ENCODE measurements at regions not wholly inside any gene's neighbourhood (a gene's known extent, or its start where the extent isn't known, plus 50 kb on each side); places are given as distances from the start of the nearest gene placed in this dataset.

DNA sequence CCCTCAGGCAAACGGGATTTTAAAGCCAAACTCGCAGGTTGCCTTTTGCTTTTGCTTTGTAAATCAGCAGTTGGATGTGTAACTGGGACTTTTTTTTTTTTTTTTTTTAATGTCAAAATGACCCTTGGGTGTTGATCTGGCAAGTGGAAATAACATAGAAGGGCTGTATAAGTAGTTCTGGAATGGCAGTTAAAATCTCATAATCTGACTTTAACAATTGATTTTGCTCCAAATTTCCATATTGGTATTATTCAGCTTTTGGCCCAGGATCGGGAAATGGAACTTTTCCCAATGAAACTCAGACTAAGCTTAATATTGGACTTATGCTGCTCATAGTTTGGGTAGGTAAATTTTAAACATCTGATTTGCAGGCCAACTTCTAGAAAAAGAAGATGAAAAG lies 346.8 kb upstream of the NUDT12 start:
- no peak overlapping the region for H3K4me3 Mint-ChIP-seq
- no peak for ATAC-seq (ENCODE audit: low read depth)
- H3K36me3 Mint-ChIP-seq (ENCODE audit: low read depth) = no peaks in the 10 kb centered on the region
- CTCF ChIA-PET = no interaction called here
- TF ChIP-seq, protein P1, sequence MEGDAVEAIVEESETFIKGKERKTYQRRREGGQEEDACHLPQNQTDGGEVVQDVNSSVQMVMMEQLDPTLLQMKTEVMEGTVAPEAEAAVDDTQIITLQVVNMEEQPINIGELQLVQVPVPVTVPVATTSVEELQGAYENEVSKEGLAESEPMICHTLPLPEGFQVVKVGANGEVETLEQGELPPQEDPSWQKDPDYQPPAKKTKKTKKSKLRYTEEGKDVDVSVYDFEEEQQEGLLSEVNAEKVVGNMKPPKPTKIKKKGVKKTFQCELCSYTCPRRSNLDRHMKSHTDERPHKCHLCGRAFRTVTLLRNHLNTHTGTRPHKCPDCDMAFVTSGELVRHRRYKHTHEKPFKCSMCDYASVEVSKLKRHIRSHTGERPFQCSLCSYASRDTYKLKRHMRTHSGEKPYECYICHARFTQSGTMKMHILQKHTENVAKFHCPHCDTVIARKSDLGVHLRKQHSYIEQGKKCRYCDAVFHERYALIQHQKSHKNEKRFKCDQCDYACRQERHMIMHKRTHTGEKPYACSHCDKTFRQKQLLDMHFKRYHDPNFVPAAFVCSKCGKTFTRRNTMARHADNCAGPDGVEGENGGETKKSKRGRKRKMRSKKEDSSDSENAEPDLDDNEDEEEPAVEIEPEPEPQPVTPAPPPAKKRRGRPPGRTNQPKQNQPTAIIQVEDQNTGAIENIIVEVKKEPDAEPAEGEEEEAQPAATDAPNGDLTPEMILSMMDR (IDR thresholded peaks at IDR 0.05) = no peak
- H3K4me1 Mint-ChIP-seq = no peaks in the 10 kb centered on the region
- DNase-seq = no peak
- intact Hi-C loops (cut with micrococcal nuclease) = no loop called here
- POLR2A ChIA-PET = no interaction called here
- no peak overlapping the region for H3K27ac Mint-ChIP-seq
- no peaks in the 10 kb centered on the region for H3K9me3 Mint-ChIP-seq
- H3K27me3 Mint-ChIP-seq = no peaks in the 10 kb centered on the region

DNA sequence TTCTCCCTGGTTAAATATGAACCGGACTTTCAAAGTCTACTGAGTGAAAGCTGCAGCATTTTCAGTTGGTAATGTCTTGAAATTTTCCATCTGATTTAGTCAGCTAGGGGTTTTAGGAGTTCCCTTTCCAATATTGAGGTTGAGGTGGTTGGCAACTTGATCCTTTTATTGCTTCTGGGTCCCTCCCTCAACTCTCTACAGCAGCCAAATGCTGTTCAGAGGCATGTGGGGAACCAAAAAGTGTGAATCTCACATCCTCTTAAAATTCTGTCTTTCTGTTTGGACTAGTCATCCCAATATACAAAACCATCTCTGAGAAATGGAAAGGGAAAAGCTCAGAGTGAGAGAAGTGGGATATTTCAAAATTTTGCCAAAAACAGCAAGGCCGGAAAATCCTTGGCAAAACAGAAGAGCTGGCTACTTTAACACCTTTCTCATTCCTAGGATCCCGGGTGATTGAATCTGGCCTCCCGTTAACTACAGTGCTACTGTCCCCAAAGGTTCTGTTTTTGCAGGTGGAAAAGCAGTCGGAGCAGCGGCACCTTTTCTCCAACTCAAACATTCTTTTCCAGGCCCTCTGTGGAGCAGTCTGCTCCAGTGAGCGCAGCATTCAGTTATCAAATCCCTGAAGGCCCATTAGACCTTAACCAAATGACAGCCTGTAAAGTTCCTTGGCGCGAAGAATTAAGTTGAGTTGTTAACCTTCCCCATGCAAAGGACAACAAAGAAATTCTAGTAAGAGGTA lies 345.9 kb upstream of the NUDT12 start:
- CTCF ChIA-PET = no interaction called here
- POLR2A ChIA-PET = no interaction called here
- Mint-ChIP-seq H3K36me3 (ENCODE audit: low read depth) (no peaks in the 10 kb centered on the region), H3K4me1 (no peaks in the 10 kb centered on the region), H3K27me3 (no peaks in the 10 kb centered on the region), H3K9me3 (peaks cover 3% of the 10 kb centered on the region), H3K27ac (no peak overlapping the region), H3K4me3 (no peak overlapping the region)
- DNase-seq = no peak
- intact Hi-C loops (cut with micrococcal nuclease) = no loop called here
- TF ChIP-seq, protein P1 (IDR thresholded peaks at IDR 0.05) = no peak
- no peak for ATAC-seq (ENCODE audit: low read depth)

DNA sequence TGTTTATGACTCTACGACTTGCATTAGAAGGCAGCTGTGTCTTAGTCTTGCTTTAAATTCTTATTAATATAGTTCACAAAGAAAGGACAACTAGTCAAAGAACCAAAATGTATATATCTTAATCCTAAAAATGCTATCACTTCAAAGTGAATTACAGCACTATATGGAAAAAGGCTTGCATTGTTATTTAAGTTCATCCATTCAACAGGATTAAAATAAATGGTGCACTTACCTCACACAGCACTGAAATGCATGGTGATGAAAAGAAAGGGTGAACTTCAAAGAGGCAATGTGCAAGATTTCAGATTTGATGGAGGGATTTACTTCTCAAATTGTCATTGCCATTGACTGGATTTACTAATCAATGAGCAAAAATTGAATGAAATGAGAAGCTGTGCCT lies 344.4 kb upstream of the NUDT12 start:
- no peak for ATAC-seq (ENCODE audit: low read depth)
- Mint-ChIP-seq H3K27me3 (no peaks in the 10 kb centered on the region), H3K4me1 (no peaks in the 10 kb centered on the region), H3K9me3 (peaks cover 5% of the 10 kb centered on the region), H3K27ac (no peak overlapping the region), H3K4me3 (no peak overlapping the region), H3K36me3 (ENCODE audit: low read depth) (no peaks in the 10 kb centered on the region)
- TF ChIP-seq, protein P1 (IDR thresholded peaks at IDR 0.05) = no peak
- DNase-seq = no peak
- intact Hi-C loops (cut with micrococcal nuclease) = no loop called here
- POLR2A ChIA-PET = no interaction called here
- CTCF ChIA-PET = no interaction called here

DNA sequence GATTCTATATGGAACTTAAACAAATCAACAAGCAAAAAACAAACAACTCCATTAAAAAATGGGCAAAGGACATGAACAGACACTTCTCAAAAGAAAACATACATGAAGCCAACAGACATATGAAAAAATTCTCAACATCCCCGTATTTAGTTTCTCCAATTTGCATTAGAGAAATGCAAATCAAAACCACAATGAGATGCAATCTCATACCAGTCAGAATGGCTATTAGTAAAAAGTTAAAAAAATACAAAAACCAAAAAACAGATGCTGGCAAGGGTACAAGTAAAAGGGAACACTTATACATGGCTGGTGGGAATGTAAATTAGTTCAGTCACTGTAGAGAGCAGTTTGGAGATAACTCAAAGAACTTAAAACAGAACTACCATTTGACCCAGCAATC lies 342.1 kb upstream of the NUDT12 start:
- H3K4me1 Mint-ChIP-seq = no peaks in the 10 kb centered on the region
- H3K9me3 Mint-ChIP-seq = peaks cover 5% of the 10 kb centered on the region
- POLR2A ChIA-PET = no interaction called here
- no peak for DNase-seq
- H3K36me3 Mint-ChIP-seq (ENCODE audit: low read depth) = no peaks in the 10 kb centered on the region
- H3K4me3 Mint-ChIP-seq = no peak overlapping the region
- ATAC-seq (ENCODE audit: low read depth) = no peak
- H3K27ac Mint-ChIP-seq = no peak overlapping the region
- intact Hi-C loops (cut with micrococcal nuclease) = no loop called here
- CTCF ChIA-PET = no interaction called here
- no peaks in the 10 kb centered on the region for H3K27me3 Mint-ChIP-seq
- TF ChIP-seq, protein P1 (IDR thresholded peaks at IDR 0.05) = no peak

DNA sequence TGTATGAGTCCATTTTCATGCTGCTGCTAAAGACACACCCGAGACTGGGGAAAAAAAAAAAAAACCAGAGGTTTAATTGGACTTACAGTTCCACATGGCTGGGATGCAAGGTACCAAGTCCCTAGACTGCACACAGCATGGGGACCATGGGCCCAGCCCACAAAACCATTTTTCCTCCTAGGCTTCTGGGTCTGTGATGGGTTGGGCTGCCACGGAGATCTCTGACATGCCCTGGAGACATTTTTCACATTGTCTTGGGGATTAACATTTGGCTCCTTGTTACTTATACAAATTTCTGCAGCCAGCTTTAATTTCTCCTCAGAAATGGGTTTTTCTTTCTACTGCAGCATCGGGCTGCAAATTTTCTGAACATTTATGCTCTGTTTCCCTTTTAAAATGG lies 340.3 kb upstream of the NUDT12 start:
- H3K36me3 Mint-ChIP-seq (ENCODE audit: low read depth) = no peaks in the 10 kb centered on the region
- H3K27me3 Mint-ChIP-seq = no peaks in the 10 kb centered on the region
- no peak overlapping the region for H3K27ac Mint-ChIP-seq
- ChIA-PET CTCF (no interaction called here), POLR2A (no interaction called here)
- no peaks in the 10 kb centered on the region for H3K4me1 Mint-ChIP-seq
- no peak for DNase-seq
- intact Hi-C loops (cut with micrococcal nuclease) = no loop called here
- H3K4me3 Mint-ChIP-seq = no peak overlapping the region
- no peak for ATAC-seq (ENCODE audit: low read depth)
- peaks cover 10% of the 10 kb centered on the region for H3K9me3 Mint-ChIP-seq
- TF ChIP-seq, protein P1 (IDR thresholded peaks at IDR 0.05) = no peak

Measured in activated B cell treated with CpG ODN at 0.5 μM for 24 hours (primary cell).